ENCODE measurements at regions not wholly inside any gene's neighbourhood (a gene's known extent, or its start where the extent isn't known, plus 50 kb on each side); places are given as distances from the start of the nearest gene placed in this dataset.

DNA sequence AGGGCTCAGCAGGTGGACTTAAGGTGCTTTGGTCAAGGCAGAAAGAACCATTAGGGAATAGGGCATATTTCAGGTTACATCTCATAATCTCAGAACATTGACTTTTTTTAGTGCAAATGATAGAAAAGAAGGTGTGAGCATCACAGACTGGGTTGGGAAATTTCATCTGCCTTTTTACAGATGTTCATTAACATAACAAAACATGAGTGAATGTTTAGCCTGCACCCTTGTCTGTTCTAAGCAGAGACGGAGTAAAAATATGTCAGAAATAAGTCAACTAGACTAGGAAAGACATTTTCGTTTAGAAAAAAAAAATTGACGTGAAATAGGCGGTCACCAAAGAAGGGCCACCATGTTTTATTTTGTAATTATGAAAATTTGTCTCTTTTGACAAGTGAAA is 127.5 kb upstream of the CDH13 start:
- in situ Hi-C loops (cut with MboI; ENCODE audit: low sequenced_read_pairs): no loop called here

DNA sequence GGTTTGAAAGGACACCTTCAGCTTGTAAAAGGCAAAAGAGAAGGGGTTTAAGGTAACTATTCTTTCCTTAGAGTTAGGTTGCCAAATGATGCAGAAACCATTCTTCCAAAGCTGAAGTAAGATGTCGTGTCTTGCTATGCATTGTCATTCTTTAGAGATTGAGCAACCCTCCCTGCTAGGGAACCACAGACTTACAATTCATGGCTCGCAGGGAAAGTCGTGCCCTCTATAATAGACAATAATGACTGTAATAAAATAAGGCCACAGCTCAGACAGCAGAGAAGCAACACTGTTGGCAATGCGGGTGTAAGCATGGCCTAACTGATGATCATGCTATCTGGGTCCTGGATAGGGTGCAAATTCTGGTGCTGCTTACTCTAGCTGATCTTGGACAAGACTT is 129.6 kb upstream of the CDH13 start:
- in situ Hi-C loops (cut with MboI; ENCODE audit: low sequenced_read_pairs): no loop called here

DNA sequence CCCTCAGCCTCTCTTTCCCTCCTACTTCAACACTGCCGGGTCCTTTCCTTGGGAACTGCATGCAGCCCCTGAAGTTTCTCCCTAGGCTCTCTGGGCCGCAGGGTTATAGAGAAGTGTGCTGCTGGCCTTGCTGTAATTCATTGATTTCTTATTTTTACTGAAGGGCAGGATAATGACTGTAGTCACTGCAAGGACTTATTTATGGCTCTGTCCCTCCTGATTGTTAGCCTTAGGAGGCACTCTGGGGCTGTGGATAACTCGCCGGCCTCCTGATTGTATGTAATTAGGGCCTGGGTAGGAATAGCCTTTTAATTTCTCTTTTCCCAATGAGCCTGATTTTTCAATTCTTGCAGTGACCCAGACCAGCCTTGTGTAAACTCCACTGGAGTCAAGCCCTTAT is 138.3 kb upstream of the CDH13 start:
- in situ Hi-C loops (cut with MboI; ENCODE audit: low sequenced_read_pairs): no loop called here

DNA sequence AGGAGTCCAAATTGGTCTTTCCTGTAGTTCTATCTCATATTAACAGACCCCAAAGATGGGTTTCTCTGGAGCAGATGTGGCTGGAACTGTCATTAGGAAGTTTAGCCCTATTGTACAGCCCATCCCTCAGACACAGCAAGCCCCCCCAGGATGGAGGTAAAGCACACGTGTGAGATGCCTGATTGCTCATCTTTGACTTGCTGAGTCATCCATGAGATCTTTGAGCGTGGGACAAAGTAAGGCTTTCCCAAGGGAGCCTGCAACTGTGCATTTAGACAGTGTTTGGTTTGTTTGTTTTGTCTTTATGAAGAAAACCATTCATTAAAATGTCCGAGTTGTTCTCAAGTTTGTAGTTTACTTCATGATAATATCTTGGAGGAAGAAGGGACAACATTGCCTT is 145.3 kb upstream of the CDH13 start:
- in situ Hi-C loops (cut with MboI; ENCODE audit: low sequenced_read_pairs): no loop called here

DNA sequence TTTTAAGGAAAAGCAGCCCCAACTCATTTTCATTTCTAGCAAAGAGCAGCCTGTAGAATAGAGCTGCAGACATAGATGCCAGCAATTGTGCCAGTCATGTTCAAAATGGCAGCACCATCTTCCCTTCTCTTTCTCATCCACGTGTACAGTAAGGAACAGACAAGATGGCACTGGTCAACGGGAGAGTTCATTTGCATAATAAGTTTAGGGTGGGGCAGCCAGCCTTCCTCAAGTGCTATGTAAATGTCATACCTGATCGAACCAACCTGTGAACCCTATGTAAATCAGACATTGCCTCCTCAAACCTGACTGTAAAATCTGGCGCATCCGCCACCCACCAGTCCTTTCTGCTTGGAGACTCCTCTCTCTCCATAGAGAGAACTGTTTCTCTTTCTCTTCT is 150.0 kb upstream of the CDH13 start:
- in situ Hi-C loops (cut with MboI; ENCODE audit: low sequenced_read_pairs): no loop called here

DNA sequence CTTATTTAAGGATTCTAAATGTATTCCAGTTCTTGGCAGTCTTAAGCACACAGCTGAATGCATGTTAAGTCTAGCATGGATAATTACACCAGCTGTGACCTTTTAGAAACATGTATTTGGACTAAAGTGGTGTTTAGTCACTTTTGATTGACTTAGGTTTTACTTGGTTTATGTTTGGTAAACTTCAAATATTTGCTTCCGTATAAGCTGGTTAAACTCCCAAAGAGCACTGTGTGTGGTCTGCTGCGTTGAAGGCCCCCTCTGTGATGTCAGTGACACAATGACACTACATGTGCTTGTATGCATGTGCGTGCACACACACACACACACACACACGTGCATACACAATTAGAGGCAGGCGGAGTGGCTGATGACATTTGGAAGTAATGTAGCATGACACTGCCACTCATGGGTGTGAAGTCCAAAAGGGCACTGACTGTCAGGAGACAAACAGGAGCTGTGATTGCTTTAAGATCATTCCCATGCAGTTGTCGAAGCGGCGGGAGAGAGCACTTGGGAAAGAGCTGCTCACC is 156.1 kb upstream of the CDH13 start:
- in situ Hi-C loops (cut with MboI; ENCODE audit: low sequenced_read_pairs): no loop called here

DNA sequence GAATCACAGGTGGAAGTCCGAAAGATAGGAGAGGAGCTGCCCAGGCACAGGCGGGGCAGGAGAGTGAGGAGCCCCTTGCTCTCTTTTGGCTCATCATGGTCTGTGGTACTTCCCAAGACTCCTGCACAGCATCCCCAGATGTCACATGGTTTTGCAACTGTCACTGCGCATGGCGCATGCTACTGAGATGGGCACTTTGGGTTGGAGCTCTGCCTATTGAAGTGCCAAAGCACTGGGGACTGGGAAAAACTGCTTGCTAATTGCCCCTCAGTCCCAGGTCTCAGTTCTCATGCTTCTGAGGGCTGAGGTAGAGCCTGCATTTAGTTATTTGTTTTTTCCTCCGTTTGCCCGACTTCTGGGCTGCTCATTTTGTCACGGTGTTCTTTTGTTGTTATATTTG is 156.8 kb upstream of the CDH13 start:
- in situ Hi-C loops (cut with MboI; ENCODE audit: low sequenced_read_pairs): no loop called here

DNA sequence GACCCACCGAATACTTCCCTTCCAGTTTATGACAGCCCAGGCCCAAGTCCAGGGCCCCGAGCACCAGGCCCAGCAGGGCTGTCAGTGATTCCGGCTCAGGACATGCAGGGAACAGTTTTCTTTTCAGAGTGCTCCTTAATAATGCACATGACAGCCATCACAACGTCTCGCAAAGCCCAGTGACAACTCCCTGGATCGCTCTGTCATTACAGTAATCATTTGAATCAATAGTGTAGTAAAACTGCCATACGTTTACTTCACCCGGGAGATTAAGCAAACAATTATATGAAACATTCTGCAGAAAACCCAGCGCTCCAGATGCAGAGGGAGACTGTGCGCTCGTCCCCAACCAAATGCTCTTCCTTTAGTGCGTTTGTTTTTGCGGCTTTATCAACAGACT is 162.6 kb upstream of the CDH13 start:
- in situ Hi-C loops (cut with MboI; ENCODE audit: low sequenced_read_pairs): no loop called here

DNA sequence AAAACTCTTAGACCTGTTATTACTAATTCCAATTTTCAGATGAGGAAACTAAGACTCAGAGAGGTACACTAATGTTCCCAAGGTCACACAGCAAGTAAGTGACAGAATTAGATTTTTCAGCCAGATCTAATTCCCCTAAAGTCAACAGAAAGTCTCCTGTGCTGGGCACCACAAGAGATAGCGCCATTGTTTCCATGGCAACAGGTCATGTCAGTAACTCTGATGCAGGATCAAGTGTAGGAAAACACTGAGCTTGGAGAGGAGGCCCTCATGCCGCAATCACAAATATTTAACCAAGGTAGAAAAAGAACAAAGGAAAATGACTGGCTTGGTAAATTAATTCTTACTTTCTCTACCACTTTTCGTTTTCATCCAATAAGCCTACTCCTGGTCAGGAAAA is 166.0 kb upstream of the CDH13 start:
- in situ Hi-C loops (cut with MboI; ENCODE audit: low sequenced_read_pairs): no loop called here

DNA sequence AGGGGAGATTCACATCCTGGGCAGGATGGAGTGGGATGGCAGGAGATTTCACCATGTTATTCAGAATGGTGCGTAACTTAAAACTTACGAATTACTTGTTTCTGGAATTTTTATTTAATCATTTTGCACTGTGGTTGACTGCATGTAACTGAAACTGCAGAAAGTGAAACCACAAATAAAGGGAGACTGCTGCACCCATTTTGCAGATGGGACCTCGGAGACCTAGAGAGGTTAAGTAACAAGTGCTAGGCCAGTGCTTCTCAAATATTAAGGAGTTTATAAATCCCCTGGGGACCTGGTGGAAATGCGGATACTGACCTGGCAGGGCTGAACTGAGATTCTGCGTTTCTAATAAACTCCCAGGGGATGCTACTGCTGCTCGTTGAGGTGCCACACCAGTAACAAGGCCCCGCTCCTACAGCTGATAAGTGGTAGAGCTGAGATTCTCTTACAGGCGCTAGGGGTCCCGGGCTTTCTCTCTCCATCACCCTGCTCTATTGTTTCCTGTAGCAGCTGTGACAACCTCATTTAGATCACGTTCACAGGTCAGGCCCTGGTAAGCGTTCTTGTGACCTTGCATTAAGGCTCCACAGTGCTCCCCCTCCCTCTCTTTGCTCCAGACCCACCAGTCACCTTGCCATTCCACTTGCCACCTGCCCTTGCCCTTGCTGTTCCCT is 167.1 kb upstream of the CDH13 start:
- in situ Hi-C loops (cut with MboI; ENCODE audit: low sequenced_read_pairs): no loop called here

DNA sequence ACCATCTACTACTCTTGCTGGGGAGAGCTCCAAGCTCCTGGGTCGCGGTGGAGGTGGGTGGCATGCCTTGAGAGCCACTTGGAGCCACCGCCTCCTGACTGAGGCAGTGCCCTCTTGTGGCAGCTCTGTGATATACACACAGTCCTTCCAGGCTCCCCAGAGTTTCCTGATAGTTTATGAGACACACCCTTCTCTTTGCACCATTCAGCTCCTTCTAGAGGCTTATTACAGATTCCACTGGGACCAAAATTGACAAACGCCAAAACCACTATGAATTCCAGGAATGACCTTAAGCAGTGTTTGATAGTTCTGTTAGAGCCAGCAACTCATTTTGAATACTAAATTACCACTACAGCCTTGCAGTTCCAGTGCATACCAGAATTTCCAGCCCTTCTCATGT is 170.1 kb upstream of the CDH13 start:
- in situ Hi-C loops (cut with MboI; ENCODE audit: low sequenced_read_pairs): no loop called here

DNA sequence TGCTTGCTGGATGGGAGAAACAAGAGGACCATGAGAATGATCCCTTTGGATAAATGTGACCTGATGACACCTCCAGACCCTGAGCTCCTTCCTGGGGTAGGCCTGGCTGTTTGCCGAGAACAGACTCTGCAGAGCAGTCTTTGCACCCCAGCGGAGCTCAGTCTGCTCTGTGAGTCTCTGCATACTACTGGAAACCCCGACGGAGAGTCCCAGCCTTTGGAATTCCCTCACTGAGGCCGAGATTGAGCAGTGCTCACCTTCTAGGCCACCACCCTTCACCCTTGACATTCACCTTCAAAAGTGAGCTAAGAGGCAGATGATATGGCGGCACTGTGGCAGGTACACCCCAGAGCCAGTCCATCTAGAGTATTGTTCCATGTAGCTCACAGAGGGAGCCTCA is 172.2 kb upstream of the CDH13 start:
- in situ Hi-C loops (cut with MboI; ENCODE audit: low sequenced_read_pairs): no loop called here

DNA sequence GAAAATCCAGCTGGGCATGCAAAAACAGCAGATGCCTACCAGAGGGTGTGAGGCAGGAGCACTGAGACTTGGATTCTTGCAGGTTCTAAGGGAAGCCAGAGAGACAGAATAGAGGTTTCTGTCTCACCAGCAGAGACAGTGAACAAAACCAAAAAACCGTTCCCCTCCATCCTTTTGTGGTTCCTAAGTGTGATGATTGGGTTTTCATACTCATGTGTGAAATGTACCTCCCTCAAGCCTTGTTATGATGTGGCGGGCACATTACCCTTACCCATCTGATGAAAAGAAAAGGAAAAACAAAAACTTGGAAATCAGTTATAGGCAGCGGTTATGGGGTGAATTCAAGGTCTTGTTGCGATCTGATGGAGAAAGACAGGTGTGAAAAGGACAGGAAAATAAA is 172.6 kb upstream of the CDH13 start:
- in situ Hi-C loops (cut with MboI; ENCODE audit: low sequenced_read_pairs): no loop called here

DNA sequence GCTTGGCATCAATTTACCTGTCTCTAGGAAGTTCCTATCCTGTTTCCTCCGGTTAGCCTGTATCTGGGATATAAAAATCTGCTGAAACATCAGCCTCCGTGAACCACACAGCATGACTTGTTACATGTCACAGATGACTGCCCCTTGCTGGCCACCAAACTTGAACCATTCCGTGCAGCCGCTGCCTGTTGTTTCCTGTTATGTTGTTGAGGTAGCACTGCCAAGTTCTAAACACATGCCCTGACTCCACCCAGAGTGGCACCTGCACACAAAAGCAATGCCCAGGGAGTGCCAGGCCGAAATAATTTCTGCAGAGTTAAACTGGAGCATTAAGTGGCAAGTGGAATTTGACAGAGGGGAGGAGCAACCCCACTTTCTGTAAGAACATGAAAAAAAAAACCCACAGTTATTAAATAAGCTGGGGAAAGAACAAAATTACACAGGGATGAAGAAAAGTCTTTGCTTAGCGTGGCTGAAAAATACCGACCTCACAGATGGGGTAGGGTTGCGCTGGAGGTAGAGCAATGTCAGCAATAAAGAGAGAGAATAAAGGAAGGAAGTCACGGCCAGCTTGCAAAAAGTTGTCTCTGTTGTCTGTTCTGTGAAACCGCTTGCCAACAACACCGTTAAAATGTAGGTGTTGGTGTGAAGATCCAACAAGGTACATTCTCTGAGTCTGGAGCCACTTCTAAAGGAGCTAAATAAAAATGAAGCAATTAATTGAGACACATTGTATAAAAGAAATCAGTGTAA is 174.6 kb upstream of the CDH13 start:
- in situ Hi-C loops (cut with MboI; ENCODE audit: low sequenced_read_pairs): no loop called here

DNA sequence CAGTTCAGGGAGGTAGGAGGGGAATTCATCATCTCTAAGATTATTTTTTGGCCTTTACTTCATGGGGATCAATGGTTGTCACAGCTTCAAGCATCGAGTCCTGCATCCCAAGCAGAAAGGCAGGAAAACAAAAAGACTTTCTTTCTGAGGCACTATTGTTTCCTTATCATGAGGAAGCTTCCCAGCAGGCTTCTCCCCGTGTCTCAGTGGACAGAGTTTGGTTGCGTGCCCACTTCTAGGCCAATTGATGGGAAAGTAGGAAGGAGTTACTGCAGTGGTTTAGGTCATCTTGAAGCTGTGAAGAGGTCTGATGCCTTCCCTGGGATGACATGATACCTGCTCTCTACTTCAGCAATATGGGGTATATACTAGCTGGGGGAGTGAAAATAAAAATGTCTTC is 175.3 kb upstream of the CDH13 start:
- in situ Hi-C loops (cut with MboI; ENCODE audit: low sequenced_read_pairs): no loop called here

DNA sequence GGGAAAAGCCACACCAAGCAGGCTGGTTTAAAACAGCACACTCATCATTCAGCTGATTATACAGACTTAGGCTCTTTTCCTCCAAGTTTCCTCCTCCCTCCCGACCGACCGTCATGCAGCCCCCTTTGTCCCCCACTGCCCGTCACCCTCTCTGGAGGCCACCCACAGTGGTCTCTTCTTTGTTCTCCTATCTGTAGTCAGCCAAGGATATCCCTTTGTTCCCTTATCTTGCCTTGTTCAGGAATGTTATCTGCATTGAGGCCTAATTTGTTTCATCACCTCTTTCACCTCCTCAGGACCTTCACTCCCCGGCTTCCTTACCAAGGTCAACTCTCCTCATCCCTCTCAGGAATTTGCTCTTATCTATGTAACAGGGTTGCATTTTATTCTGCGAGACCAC is 186.4 kb upstream of the CDH13 start:
- in situ Hi-C loops (cut with MboI; ENCODE audit: low sequenced_read_pairs): no loop called here

DNA sequence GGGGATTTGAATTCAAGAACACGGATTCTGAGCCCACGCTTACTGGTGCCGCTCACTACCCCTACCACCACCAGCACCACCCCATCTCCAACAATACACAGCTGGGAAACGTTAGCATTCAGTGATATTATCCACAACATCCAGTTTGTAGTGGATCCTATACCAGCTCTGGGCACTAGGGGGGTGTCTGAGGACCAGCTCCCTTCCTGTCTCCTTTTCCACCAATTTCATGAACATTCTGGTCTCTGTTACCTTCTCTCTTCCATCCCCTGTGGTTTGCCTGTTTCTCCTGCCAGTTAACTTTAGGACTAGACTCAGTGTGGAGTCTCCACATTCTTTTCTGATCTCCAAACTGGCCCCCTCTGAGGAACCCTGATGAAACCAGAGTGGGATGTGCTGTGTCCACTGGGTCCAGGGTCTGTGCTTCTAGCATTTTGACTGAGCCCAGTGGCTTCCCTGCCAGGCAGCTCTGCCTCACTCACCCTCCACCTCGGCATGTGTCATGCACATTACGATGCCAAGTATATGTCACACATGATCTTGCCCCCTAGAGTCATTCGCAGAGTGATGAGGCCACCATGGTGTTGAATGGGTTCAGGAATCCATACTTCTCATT is 187.0 kb upstream of the CDH13 start:
- in situ Hi-C loops (cut with MboI; ENCODE audit: low sequenced_read_pairs): no loop called here

DNA sequence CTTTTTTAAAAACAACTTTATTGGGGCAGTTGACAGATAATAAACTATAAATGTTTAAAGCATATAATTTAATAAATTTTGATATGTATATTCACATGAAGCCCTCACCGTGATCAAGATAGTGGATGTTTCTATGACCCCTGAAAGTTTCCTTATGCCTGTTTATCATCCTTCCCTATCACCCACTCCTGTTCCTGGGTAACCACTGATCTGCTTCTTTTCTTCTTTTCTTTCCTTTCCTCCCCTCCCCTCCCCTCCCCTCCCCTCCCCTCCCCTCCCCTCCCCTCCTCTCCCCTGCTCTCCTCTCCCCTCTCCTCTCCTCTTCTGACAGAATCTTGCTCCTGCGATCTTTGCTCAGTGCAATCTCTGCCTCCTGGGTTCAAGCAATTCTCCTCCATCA is 193.7 kb upstream of the CDH13 start:
- in situ Hi-C loops (cut with MboI; ENCODE audit: low sequenced_read_pairs): no loop called here

DNA sequence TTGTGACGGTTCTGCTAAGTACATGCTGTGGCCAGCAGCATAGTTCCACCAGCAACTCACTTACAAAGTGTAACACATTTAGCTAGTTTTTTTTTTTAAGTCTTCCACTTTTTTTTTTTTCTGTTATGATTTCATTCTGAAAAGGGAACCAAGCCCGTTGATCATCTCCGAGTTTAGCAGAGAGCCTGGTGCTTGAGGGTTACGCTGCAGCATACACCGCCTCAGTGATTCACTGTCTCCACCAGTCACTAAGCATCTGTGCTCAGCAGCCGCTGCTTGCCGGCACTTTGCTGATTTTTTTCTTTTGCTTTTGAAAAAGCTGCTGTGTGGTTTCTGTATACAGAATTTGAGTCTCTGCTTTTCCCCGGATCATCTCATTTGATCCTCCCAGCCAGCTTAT is 194.5 kb upstream of the CDH13 start:
- in situ Hi-C loops (cut with MboI; ENCODE audit: low sequenced_read_pairs): no loop called here

DNA sequence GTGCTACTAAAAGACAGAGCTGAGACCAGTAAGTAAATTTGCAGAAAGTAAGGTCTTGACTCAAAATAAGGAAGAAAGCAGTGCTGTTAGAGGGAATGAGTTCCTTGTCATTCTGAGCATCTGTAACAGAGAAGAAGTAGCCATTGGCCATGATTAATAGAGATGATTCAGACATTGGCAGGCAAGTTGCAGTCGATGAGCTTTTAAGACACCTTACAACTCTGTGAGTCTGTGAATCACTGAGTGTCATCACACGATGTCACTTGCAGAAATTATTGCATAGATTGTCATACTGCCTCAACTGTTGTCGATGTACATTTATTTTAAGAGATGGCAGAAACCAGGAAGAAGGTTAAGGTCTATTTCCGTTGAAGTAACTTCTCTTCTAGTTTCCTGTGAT is 201.1 kb upstream of the CDH13 start:
- in situ Hi-C loops (cut with MboI; ENCODE audit: low sequenced_read_pairs): no loop called here

DNA sequence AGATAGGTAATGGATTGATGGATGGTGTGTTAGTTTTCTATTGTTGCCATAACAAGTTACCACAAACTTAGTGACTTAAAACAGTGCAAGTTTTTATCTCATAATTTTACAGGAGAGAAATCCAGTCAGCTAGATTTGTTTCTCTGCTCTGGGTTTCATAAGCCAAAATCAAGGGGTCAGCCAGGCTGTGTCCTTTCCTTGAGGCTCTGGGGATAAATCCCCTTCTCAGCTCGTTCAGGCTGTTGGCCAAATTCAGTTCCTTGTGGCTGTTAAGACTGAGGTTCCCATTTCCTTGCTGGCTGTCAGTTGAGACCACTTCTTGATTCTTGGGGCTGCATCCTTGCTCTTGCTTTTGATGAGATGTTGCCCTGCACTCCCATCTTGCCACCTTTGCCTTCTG is 204.9 kb upstream of the CDH13 start:
- in situ Hi-C loops (cut with MboI; ENCODE audit: low sequenced_read_pairs): no loop called here

DNA sequence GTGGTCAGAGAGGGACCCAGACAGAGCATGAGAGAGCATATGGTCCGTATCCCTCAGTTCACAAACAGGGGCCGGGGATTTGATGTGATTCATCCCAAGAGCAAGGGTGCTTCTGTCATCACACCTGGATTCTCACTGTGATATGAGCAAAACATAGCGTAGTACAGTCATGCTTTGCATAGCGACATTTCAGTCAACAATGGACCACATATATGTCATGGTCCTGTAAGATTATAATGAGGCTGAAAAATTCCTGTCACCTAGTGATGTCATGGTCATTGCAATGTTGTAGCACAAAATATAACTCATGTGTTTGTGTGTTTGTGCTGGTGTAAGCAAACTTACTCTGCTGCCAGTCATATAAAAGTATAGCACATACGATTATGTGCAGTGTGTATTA is 207.4 kb upstream of the CDH13 start:
- in situ Hi-C loops (cut with MboI; ENCODE audit: low sequenced_read_pairs): no loop called here
